ENCODE measurements at regions not wholly inside any gene's neighbourhood (a gene's known extent, or its start where the extent isn't known, plus 50 kb on each side); places are given as distances from the start of the nearest gene placed in this dataset.

GRCh38 chr6:4017058-4017739 lies 61.7 kb downstream of the FAM217A start:
- peak overlapping the region; percentile 62 for H3K4me3 ChIP-seq (ENCODE audit: low read length)
- no peaks in the 10 kb centered on the region for H3K9me3 ChIP-seq (replicated peaks; ENCODE audit: control insufficient read depth, low read depth, low read length)
- peaks cover 2% of the 10 kb centered on the region for H3K36me3 ChIP-seq (ENCODE audit: control insufficient read depth, insufficient read depth, low read length)
- H3K4me1 ChIP-seq (ENCODE audit: control insufficient read depth, insufficient read depth, low read length): peaks cover 15% of the 10 kb centered on the region
- no CpG with 5 or more reads among the region's 2 CpGs for WGBS (ENCODE audit: insufficient coverage)
- no peak for DNase-seq
- H3K27ac ChIP-seq (ENCODE audit: low read length): peak overlapping the region; percentile 97
- H3K27me3 ChIP-seq (ENCODE audit: control insufficient read depth, insufficient read depth, low read length): no peaks in the 10 kb centered on the region

- WGBS (ENCODE audit: insufficient coverage): 0% methylated on average over 6 of the region's 9 CpGs
- H3K27me3 ChIP-seq (ENCODE audit: control insufficient read depth, insufficient read depth, low read length): no peaks in the 10 kb centered on the region
- peak; percentile 68 for DNase-seq
These were observed 61.1 kb downstream of the FAM217A start for GRCh38 chr6:4017834-4018170.

GRCh38 chr6:4018171-4018923 lies 60.6 kb downstream of the FAM217A start:
- Histone ChIP-seq H3K4me3 (ENCODE audit: low read length) (peak overlapping the region; percentile 62), H3K9me3 (replicated peaks; ENCODE audit: control insufficient read depth, low read depth, low read length) (no peaks in the 10 kb centered on the region), H3K36me3 (ENCODE audit: control insufficient read depth, insufficient read depth, low read length) (peaks cover 2% of the 10 kb centered on the region), H3K27me3 (ENCODE audit: control insufficient read depth, insufficient read depth, low read length) (no peaks in the 10 kb centered on the region), H3K4me1 (ENCODE audit: control insufficient read depth, insufficient read depth, low read length) (peaks cover 17% of the 10 kb centered on the region), H3K27ac (ENCODE audit: low read length) (peak overlapping the region; percentile 97)
- DNase-seq: peak; percentile 98
- 0% methylated on average over 58 of the region's 62 CpGs for WGBS (ENCODE audit: insufficient coverage)

More at GRCh38 chr6:4017834-4018170, 61.1 kb downstream of the FAM217A start:
- H3K4me1 ChIP-seq (ENCODE audit: control insufficient read depth, insufficient read depth, low read length): peaks cover 17% of the 10 kb centered on the region
- peaks cover 2% of the 10 kb centered on the region for H3K36me3 ChIP-seq (ENCODE audit: control insufficient read depth, insufficient read depth, low read length)
- H3K9me3 ChIP-seq (replicated peaks; ENCODE audit: control insufficient read depth, low read depth, low read length): no peaks in the 10 kb centered on the region
- peak overlapping the region; percentile 62 for H3K4me3 ChIP-seq (ENCODE audit: low read length)
- peak overlapping the region; percentile 97 for H3K27ac ChIP-seq (ENCODE audit: low read length)
